HG03135 (cell line): ENCODE measurements at regions not wholly inside any gene's neighbourhood (a gene's known extent, or its start where the extent isn't known, plus 50 kb on each side); places are given as distances from the start of the nearest gene placed in this dataset.
"Not testable (repeated sequence)": the region's sequence is repeated elsewhere in the genome, so short reads cannot be mapped to it uniquely, and the experiment has no call there.

Source experiments
- ATAC-seq: cut with Tn5 transposase; IDR thresholded peaks from one replicate; pipeline ENCODE4 v1.9.1; 2021; ENCODE audit warnings: mild to moderate bottlenecking, moderate library complexity; ENCODE audit not compliant: unreplicated experiment

DNA sequence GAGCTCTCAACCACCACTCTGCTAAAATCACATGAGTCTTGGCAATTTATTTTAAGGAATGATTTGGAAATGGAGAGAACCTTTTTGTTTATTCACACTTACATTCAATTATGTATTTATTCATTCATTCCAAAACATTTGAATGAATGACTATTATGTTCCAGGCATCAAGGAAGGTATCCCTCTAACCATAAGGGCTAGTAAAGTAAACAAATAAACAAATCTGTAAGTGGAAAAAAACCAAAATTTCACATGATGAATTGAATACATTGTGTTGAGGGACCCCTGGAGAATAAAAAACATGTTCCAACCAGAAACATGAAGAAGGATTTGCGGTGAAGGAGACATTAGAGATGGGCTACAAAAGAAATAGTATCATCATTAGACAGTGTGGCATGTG is 677.8 kb downstream of the TOX3 start:
- ATAC-seq = no peak

- ATAC-seq = no peak
Measured at GRCh38 chr16:51868631-51869030, 678.3 kb downstream of the TOX3 start.

DNA sequence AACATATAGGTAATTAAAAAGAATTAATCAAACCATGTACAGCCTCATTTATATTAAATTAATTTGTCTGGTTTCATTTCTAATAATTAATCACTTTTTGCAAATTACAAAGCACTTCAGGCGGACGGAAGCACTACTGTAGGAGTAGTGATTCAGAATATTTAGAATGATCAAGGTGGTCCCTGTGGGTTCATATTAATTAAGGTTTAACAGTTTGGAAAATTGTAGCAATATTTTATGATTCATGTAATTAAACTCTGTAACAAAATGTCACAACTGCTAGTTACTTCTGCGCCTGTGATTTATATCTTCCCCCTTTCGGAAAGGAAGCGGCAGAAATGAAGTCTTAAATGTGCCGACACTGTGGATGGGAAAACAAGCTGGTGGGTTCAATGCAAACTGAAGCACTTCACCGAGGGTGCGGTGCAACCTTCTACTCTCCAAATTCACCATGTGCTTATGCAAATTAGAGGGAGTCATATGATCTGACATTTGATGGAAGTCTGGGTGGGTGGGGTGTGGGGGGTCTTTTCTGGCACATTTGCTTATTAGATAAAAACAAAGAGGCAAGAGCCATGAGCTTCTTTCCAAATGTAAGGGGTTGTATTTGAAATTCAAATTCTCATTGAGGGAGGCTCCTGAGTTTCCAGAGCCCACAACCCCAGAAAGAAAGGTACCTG is 679.4 kb downstream of the TOX3 start:
- ATAC-seq = no peak

- ATAC-seq = no peak
Measured at GRCh38 chr16:51864575-51864974, 682.4 kb downstream of the TOX3 start.

DNA sequence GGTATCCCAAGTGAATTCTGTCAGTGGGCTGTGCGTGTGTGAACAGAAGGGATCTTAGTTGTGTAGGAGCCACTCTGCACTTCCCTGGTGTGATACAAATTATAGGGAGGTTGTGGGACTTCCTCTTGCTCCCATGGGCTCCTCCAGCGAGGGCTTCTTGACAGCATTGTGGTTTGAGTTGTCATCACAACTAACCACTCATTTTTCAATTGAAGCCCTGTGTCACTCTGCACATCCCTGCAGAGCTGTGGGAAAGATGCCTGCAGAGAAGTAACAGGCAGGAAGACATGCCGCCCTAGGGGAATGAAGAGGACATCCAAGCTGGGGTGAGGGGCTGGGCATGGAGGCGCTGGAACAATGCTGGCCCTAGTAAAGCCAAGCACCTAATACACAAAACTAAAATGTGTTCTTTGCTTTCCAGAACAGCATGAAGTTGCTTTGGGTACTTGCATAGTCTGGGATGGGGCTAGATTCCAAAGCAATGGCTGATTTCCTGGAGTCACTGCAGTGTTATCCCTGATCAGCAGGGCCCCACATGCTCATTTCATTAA is 692.5 kb downstream of the TOX3 start:
- ATAC-seq = no peak

DNA sequence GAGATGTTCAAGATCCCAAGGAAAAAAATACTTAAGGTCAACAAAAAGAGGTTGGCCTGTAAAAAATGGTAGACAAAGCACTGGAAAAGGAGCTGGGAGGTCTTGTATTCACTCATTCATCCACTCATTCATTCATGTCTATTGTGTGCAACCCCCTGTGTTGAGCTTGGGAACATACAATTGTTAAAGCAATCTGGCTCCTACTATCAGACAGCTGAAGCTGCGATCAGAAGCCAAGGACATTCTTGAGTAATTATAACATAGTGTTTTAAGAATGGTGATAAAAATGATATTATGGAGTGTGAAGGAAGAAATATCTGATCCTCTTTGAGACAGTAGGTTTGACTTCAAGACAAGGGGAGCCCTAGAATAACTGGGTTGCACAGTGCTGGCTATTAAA is 693.4 kb downstream of the TOX3 start:
- no peak for ATAC-seq

- ATAC-seq = no peak
Measured at GRCh38 chr16:51852892-51853291, 694.1 kb downstream of the TOX3 start.

DNA sequence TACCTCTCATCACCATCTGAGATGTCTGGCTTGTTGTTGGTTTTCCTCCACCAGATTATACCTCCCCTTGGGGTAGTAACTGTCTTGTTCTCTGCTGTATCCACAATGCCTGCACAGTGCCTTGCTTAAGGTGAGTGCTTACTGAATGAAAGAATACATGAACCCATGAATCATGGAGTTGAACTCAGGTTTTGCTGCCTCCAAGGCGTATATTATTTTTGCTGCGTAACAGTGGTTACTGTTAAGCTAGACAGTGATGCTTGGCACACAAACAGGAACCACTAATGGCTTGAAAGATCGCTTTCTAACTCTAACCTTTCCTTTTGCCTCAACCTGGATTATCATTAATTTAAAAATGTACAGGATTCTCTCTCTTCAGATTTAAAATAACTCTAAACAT is 695.8 kb downstream of the TOX3 start:
- no peak for ATAC-seq

- no peak for ATAC-seq
Measured at GRCh38 chr16:51849715-51850114, 697.2 kb downstream of the TOX3 start.

GRCh38 chr16:51845586-51846305 is 694.7 kb upstream of the SALL1 start:
- ATAC-seq = no peak

DNA sequence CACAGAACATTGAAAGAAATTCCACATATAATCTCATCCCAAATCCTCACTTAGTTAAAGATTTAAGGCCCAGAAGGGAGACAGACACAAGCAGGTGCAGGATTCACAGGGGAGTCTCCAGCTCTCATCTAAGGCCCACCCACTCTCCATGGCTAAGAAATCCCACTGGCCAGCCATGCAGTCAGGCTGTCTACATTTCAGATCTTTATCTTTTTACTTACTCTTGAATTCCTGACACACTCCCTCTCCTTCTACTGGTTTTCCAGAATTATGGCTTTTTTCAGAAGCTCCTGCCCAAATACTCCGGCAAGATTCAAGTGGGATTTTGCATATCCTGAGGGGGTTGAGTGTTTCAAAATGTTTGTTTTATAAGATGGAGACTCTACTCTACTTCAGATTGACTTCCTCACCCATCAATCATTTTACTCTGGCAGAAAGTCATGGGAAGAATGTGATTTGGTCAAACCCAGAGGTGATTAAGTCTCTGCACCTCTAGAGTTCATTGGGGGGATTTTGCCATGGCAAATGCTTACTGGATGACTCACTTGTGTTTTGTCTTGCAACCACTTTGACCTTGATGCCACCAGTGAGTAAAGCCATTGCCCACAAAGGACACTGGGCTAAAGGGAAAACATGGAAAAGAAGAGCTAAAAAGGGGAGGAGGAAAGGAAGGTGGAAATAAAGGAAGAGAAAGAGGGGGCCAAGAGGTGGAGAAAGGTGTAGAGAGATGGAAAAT is 688.8 kb upstream of the SALL1 start:
- ATAC-seq = no peak

GRCh38 chr16:51834794-51835193 is 683.7 kb upstream of the SALL1 start:
- no peak for ATAC-seq

DNA sequence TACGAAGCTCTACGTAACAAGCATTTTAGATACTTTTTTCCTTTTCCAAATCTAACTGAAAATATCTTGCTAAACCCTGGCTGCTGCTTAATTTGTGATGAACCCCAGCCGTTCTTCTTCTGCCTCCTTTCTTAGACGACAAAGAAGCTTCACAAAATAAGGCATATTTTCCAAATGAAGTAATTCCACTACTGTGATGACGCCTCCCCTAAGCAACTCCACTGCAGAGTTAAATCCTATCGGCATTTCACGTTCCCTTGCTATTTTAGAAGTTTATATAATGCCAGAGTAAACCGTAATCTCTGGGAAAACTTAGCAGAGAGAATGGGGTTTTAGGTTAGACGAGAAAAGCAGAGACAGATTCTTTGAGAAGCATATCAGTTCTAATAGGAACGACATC is 683.1 kb upstream of the SALL1 start:
- ATAC-seq = no peak

- no peak for ATAC-seq
Measured at GRCh38 chr16:51831595-51832367, 680.7 kb upstream of the SALL1 start.

- not testable (repeated sequence) for ATAC-seq
Measured at GRCh38 chr16:51831034-51831433, 680.0 kb upstream of the SALL1 start.

DNA sequence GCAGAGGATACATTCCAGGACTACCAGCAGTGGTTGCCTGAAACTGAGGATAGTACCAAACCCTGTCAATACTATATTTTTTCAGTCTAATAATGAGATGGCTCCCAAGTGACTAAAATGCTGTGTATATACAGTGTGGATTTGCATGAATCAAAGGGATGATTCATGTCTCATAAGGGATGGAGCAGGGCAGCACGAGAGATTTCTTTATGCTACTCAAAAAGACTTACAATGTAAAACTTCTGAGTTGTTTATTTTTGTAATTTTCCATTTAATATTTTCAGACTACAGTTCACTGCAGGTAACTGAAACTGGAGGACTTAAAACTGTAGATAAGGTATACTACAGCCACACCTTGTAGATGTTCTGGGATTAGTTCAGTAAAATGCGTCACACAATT is 674.7 kb upstream of the SALL1 start:
- no peak for ATAC-seq

DNA sequence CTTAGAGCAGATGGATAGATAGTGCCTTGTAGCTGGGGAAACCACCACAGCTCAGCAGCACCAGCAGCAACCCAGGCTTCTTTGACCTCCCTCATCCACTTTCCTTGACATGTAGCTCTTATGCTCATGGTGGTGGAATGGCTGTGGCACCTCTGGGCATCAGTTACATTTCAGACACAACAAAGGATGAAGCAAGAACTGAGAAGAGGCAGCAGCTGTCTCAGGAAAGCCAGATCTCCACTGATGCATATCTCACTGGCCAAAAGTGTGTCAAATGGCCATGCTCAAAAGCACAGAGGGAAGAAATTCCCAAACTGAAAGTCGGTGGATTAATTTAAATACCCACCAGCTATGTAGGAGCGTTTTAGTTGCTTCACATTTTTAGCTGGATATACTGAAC is 671.4 kb upstream of the SALL1 start:
- ATAC-seq = no peak

DNA sequence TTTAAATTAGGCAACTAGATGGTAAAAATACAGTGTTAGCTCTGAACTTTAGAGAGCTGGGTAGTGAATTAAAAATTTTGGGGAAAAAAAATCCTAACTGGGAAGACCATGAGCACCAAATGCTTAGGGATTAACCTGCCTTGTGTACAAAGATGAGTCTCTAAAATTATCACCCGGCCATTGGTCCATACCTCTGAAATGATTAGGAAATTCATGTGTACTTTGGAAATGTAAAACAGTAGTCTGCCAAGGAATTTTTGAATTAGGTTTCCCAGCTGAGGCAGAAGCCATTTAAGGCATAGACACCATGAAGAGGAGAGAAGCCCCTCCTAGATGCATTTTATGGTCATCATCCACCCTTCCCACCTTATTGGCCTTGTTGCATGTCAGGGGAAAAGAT is 670.5 kb upstream of the SALL1 start:
- ATAC-seq = no peak

GRCh38 chr16:51820176-51820575 is 669.1 kb upstream of the SALL1 start:
- ATAC-seq = no peak

GRCh38 chr16:51818342-51818944 is 667.4 kb upstream of the SALL1 start:
- ATAC-seq = no peak

- no peak for ATAC-seq
Measured at GRCh38 chr16:51816929-51817328, 665.9 kb upstream of the SALL1 start.
